Activated CD4-positive, alpha-beta memory T cell treated with anti-CD3 and anti-CD28 coated beads for 36 hours (primary cell): ENCODE measurements at regions not wholly inside any gene's neighbourhood (a gene's known extent, or its start where the extent isn't known, plus 50 kb on each side); places are given as distances from the start of the nearest gene placed in this dataset.
"Not testable (repeated sequence)": the region's sequence is repeated elsewhere in the genome, so short reads cannot be mapped to it uniquely, and the experiment has no call there.

ENCODE experiments used
- CTCF ChIA-PET: fragments of 350-600 bp; sonication (Branson Sonifier 250); formaldehyde crosslinking; loops from one replicate; lab custom pipeline; 2021; ENCODE audit warnings: antibody characterized with exemption, inconsistent platforms; lab: Charles Lee
- POLR2A ChIA-PET: fragments of 350-600 bp; sonication (Branson Sonifier 250); formaldehyde crosslinking; loops from one replicate; lab custom pipeline; 2021; ENCODE audit warnings: antibody characterized with exemption; lab: Charles Lee
- DNase-seq: peaks from one replicate; pipeline ENCODE4 v3.0.0-alpha.2; 2020
- H3K27ac Mint-ChIP-seq: one replicate; pipeline ENCODE4 v1.8.0; 2021; ENCODE audit warnings: mixed read lengths
- H3K27me3 Mint-ChIP-seq: one replicate; pipeline ENCODE4 v1.8.0; 2021; ENCODE audit warnings: mixed read lengths
- H3K36me3 Mint-ChIP-seq: one replicate; pipeline ENCODE4 v1.8.0; 2021; ENCODE audit warnings: mixed read lengths
- H3K4me1 Mint-ChIP-seq: one replicate; pipeline ENCODE4 v1.8.0; 2021; ENCODE audit warnings: low read depth, mixed read lengths
- H3K4me3 Mint-ChIP-seq: one replicate; pipeline ENCODE4 v1.8.0; 2021; ENCODE audit warnings: mild to moderate bottlenecking, mixed read lengths
- H3K9me3 Mint-ChIP-seq: one replicate; pipeline ENCODE4 v1.8.0; 2021; ENCODE audit warnings: mixed read lengths
- intact Hi-C: fragments of 100-400 bp; cut with micrococcal nuclease; formaldehyde crosslinking; loops from one replicate; pipeline ENCODE4 v1.15.1; 2023

DNA sequence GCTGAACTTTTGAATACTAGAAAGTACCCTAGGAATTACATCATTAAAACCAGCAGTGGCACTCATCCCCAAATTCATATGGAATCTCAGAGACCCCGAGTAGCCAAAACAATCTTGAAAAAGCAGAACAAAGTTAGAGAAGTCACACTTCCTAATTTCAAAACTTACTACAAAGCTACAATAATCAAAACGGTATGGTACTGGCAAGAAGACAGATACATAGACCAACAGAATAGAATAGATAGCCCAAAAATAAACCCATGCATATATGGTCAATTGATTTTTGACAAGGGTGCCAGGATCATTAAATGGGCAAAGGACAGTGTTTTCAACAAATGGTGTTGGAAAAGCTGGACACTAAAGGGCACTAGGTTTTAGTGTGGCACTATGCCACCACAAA lies 176.0 kb upstream of the NDUFV2 start:
- no peak for DNase-seq
- Mint-ChIP-seq H3K4me1 (no peaks in the 10 kb centered on the region), H3K4me3 (no peak overlapping the region), H3K27me3 (peaks cover 8% of the 10 kb centered on the region), H3K36me3 (peaks cover 2% of the 10 kb centered on the region), H3K9me3 (peaks cover 29% of the 10 kb centered on the region), H3K27ac (no peak overlapping the region)
- ChIA-PET POLR2A (no interaction called here), CTCF (no interaction called here)
- intact Hi-C loops, result no loop called here

GRCh38 chr18:8928044-8928443 lies 174.5 kb upstream of the NDUFV2 start:
- Mint-ChIP-seq H3K4me1 (no peaks in the 10 kb centered on the region), H3K27ac (no peak overlapping the region), H3K36me3 (peaks cover 2% of the 10 kb centered on the region), H3K9me3 (peaks cover 29% of the 10 kb centered on the region), H3K4me3 (no peak overlapping the region), H3K27me3 (peaks cover 9% of the 10 kb centered on the region)
- no peak for DNase-seq
- CTCF ChIA-PET, result no interaction called here
- intact Hi-C loops, result no loop called here
- POLR2A ChIA-PET, result no interaction called here

DNA sequence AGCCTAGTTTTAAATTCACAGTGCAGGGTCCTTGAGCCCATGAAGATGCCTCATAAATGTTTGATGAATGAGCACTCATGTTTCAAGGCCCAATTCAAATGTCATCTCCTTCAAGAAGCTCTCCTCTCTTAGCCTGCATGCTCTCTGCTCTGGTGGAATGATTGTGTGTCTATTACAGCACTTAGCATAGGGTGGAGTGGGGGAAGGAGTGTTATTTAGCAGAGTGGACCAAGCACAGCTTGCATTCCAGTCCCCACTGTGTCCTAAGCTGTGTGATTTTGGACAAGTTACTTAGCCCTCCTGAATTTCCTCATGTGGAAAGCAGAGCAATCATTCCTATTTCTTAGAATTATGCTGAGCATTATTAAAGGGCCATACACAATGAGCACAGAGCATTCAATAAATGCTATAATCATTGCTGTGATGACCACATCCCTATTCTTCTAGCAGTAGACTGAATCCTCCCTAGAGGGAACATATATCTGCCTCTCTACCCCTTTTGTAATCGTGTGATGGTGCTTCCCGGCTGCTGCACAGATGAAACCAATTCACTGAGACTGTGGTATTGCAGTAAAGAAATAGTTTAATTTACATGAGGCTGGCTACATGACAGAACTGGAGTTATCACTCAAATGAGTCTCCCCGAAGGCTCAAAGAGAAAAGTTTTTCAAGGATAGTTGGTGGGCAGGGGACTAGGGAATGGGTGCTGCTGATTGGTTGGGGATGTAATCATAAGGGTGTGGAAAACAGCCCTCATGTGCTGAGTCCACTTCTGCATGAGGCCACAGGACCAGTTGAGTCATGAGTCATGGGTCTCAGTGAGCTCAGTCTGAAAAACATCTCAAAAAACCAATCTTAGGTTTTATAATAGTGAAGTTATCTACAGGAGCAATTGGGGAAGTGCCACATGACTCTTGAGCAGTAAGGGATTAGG lies 173.4 kb upstream of the NDUFV2 start:
- Mint-ChIP-seq H3K4me1 (no peaks in the 10 kb centered on the region), H3K9me3 (peaks cover 28% of the 10 kb centered on the region), H3K27ac (no peak overlapping the region), H3K4me3 (no peak overlapping the region), H3K36me3 (peaks cover 2% of the 10 kb centered on the region), H3K27me3 (peaks cover 9% of the 10 kb centered on the region)
- intact Hi-C loops, result no loop called here
- no peak for DNase-seq
- ChIA-PET POLR2A (no interaction called here), CTCF (no interaction called here)

DNA sequence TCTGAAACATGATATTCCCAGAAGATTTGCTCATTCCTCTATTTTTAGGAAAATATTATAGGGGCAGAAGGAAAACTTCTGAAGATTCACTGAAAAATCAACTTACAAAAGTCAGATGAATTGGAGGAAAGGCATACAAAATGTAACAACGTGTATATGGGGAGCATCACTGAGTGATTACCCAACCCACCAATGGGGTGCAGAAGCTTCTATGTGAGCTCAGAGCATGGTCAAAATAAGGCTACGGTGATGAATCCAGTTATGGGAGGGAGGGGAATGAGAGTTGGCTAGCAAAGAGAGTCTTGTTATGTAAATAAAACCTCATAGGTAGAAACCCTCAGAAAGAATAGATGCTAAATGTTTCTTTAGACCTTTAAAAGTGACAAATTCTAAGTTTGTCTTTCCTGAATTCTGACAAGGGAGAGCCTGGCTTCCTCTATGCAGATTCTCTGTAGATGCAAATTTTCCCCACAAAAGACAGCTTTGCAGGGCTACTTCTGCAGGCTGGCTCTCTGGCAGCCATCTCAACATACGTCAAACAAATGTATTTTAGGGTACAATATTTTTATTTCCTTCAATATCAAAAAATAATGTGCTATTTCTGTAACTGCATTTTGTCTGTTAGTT lies 171.4 kb upstream of the NDUFV2 start:
- CTCF ChIA-PET, result no interaction called here
- POLR2A ChIA-PET, result no interaction called here
- intact Hi-C loops, result no loop called here

DNA sequence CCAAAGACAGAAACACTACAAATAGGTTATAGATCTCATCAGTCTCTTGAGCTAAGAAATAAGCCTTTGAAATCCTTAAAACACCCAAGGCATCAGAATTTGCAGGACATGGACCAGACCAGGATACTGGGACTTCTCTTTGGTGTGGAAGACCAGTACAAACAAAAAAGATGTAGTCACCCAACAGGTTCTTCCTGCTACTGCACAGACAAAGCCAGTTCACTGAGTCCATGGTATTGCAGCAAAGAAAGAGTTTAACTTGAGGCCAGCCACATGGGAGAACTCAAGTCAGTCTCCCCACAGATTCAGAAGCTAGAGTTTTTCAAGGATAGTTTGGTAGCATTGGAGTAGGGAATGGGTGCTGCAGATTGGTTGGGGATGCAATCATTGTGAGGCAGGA lies 169.6 kb upstream of the NDUFV2 start:
- Mint-ChIP-seq H3K36me3 (no peaks in the 10 kb centered on the region), H3K27ac (no peak overlapping the region), H3K9me3 (peaks cover 12% of the 10 kb centered on the region), H3K4me1 (no peaks in the 10 kb centered on the region), H3K27me3 (peaks cover 6% of the 10 kb centered on the region), H3K4me3 (no peak overlapping the region)
- intact Hi-C loops, result no loop called here
- ChIA-PET CTCF (no interaction called here), POLR2A (no interaction called here)
- no peak for DNase-seq

More for the DNA sequence above, 171.4 kb upstream of the NDUFV2 start:
- Mint-ChIP-seq H3K4me1 (no peaks in the 10 kb centered on the region), H3K27ac (no peak overlapping the region), H3K4me3 (no peak overlapping the region), H3K36me3 (peaks cover 2% of the 10 kb centered on the region), H3K27me3 (peaks cover 7% of the 10 kb centered on the region), H3K9me3 (peaks cover 23% of the 10 kb centered on the region)
- DNase-seq, result no peak

DNA sequence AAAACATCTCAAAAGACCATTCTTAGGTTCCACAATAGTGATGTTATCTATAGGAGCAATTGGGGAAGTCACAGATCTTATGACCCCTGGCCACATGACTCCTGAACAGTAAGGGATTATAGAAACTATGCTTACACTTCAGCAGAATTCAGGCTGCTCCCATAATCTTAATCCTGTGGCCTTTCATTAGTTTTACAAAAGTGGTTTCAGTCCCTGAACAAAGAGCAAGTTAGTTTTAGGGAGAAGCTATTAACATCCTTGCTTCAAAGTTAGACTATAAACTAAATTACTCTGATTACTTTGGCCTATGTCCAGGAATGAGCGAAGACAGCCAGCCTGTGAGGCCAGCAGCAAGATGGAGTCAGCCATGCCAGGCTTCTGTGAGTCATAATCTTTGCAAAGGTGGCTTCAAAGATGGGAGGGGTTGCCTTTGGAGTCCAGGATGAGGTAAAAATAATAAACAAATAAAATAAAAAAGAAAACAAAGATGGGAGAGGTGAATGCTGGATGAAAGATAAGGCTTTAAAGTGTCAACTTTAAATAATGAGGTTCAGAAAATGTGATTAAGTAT lies 168.7 kb upstream of the NDUFV2 start:
- peaks cover 11% of the 10 kb centered on the region for H3K9me3 Mint-ChIP-seq
- intact Hi-C loops, result no loop called here
- H3K4me1 Mint-ChIP-seq, result no peaks in the 10 kb centered on the region
- H3K4me3 Mint-ChIP-seq, result no peak overlapping the region
- H3K36me3 Mint-ChIP-seq, result no peaks in the 10 kb centered on the region
- H3K27me3 Mint-ChIP-seq, result peaks cover 8% of the 10 kb centered on the region
- H3K27ac Mint-ChIP-seq, result no peak overlapping the region
- no peak for DNase-seq
- ChIA-PET POLR2A (no interaction called here), CTCF (no interaction called here)

- POLR2A ChIA-PET, H3K4me3 Mint-ChIP-seq, H3K36me3 Mint-ChIP-seq, CTCF ChIA-PET, H3K27ac Mint-ChIP-seq, DNase-seq, H3K9me3 Mint-ChIP-seq, H3K27me3 Mint-ChIP-seq, H3K4me1 Mint-ChIP-seq, intact Hi-C loops: not testable (repeated sequence)
Observed at GRCh38 chr18:8935346-8935745, 167.2 kb upstream of the NDUFV2 start.

GRCh38 chr18:8936619-8937018 lies 165.9 kb upstream of the NDUFV2 start:
- Mint-ChIP-seq H3K27me3 (peaks cover 5% of the 10 kb centered on the region), H3K36me3 (no peaks in the 10 kb centered on the region), H3K27ac (no peak overlapping the region), H3K4me1 (no peaks in the 10 kb centered on the region), H3K9me3 (no peaks in the 10 kb centered on the region), H3K4me3 (no peak overlapping the region)
- POLR2A ChIA-PET, result no interaction called here
- intact Hi-C loops, result no loop called here
- CTCF ChIA-PET, result no interaction called here
- no peak for DNase-seq

GRCh38 chr18:8937160-8938094 lies 165.1 kb upstream of the NDUFV2 start:
- no peaks in the 10 kb centered on the region for H3K4me1 Mint-ChIP-seq
- no peak overlapping the region for H3K27ac Mint-ChIP-seq
- ChIA-PET CTCF (no interaction called here), POLR2A (no interaction called here)
- no peaks in the 10 kb centered on the region for H3K36me3 Mint-ChIP-seq
- peaks cover 4% of the 10 kb centered on the region for H3K27me3 Mint-ChIP-seq
- H3K4me3 Mint-ChIP-seq, result no peak overlapping the region
- intact Hi-C loops, result no loop called here
- no peaks in the 10 kb centered on the region for H3K9me3 Mint-ChIP-seq
- no peak for DNase-seq

DNA sequence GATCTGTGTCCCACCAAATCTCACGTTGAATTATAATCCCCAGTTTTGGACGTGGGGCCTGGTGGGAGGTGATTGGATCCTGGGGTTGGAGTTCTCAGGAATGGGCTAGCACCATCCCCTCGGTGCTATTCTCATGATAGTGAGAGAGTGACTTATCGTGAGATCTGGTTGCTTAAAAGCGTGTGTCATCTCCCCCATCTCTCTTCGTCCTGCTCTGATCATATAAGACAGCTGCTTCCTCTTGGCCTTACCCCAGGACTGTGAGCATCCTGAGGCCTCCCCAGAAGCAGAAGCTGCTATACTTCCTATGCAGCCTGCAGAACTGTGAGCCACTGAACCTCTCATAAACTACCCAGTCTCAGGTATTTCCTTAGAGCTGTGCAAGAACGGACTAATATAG lies 163.7 kb upstream of the NDUFV2 start:
- peaks cover 6% of the 10 kb centered on the region for H3K27me3 Mint-ChIP-seq
- H3K36me3 Mint-ChIP-seq, result no peaks in the 10 kb centered on the region
- H3K9me3 Mint-ChIP-seq, result no peaks in the 10 kb centered on the region
- H3K4me1 Mint-ChIP-seq, result no peaks in the 10 kb centered on the region
- ChIA-PET POLR2A (no interaction called here), CTCF (interaction anchor here (1.5 kb wide), 1 partner anchor 49 kb away, joined by 4 read pairs; no protein-coding TSS in a partner anchor)
- H3K4me3 Mint-ChIP-seq, result no peak overlapping the region
- no peak overlapping the region for H3K27ac Mint-ChIP-seq
- intact Hi-C loops, result no loop called here
- no peak for DNase-seq

DNA sequence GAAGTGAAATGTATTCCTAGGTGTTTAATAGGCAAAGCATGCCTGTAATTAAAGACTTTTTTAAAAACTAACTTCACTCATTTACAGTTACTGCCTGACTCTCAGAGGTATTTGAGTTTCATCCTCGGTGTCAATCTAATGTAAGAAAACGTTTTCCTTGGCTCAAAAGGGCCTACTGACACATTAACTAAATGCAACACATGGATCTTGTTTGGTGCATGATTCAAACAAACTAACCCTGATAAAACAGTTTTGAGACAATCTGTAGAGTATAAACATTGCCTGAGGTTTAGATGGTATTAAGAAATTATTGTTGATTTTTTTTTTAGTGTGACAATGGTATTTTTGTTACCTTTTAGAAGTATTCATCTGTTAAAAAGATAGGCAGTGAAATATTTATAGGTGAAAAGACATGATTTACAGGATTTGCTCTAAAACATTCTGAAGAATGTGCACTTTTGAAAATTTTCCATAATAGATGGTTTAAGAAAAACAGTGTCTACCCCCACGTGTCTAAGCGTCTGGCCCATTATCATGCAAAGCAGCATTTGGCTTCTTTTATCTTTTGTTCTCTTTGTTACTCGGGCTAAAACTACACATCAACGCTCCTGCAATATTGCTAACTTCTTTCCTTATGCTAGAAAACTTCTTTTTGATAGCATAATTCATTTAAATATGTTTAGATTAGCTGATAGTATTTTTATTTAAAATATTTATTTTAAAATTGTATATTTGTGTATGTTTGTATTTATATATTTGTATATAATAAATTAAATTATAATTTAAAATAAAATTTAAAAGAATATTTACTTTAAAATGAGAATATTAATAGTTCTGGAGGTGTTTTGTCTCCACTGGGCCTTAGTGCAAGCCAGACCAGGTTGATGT lies 160.2 kb upstream of the NDUFV2 start:
- no peak overlapping the region for H3K4me3 Mint-ChIP-seq
- CTCF ChIA-PET, result no interaction called here
- no peak for DNase-seq
- no peaks in the 10 kb centered on the region for H3K9me3 Mint-ChIP-seq
- H3K27ac Mint-ChIP-seq, result no peak overlapping the region
- H3K27me3 Mint-ChIP-seq, result peaks cover 11% of the 10 kb centered on the region
- no peaks in the 10 kb centered on the region for H3K36me3 Mint-ChIP-seq
- POLR2A ChIA-PET, result no interaction called here
- no peaks in the 10 kb centered on the region for H3K4me1 Mint-ChIP-seq
- intact Hi-C loops, result no loop called here
